IPS-NIHi7 (cell line): ENCODE measurements at regions not wholly inside any gene's neighbourhood (a gene's known extent, or its start where the extent isn't known, plus 50 kb on each side); places are given as distances from the start of the nearest gene placed in this dataset.
"Not testable (repeated sequence)": the region's sequence is repeated elsewhere in the genome, so short reads cannot be mapped to it uniquely, and the experiment has no call there.

Experiments
- DNase-seq: peaks from one replicate; pipeline ENCODE4 v3.0.0; 2012; ENCODE audit warnings: mixed read lengths; ENCODE audit errors: extremely low spot score

DNA sequence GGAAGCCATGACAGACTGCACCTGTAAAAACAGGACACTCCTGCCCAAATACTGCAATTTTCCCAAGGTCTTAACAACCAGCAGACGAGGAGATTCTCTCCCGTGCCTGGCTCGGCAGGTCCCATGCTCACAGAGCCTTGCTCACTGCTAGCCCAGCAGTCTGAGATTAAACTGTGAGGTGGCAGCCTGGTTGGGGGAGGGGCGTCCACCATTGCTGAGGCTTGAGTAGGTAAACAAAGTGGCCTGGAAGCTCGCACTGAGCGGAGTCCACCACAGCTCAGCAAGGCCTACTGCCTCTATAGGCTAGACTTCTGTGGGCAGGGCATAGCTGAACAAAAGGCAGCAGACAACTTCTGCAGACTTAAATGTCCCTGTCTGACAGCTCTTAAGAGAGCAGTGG, 80.3 kb downstream of the ANXA5 start:
- DNase-seq = not testable (repeated sequence)

DNA sequence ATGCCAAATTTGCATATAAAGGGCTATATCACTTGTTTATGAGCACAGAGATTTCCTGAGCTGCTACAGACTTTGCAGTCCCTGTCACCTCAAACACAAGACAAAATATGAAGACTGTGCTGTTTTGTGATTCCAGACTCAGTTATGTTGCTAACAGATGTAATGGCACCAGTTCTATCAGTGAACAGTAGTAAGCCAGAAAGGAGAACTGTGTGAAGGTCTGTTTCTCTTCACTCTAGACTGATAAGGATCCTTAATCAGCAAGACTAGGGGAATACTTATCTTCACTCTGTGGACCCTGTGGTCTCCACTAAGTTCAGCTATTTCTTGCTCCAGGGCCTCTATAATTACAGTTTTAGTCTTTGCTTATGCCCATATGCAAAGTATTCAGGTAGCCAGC, 82.7 kb downstream of the ANXA5 start:
- no peak for DNase-seq

- no peak for DNase-seq
These were observed 97.7 kb downstream of the ANXA5 start for GRCh38 chr4:121599049-121599448.

- no peak for DNase-seq
These were observed 99.3 kb downstream of the ANXA5 start for GRCh38 chr4:121597346-121597934.

- DNase-seq = no peak
These were observed 101.8 kb downstream of the ANXA5 start for GRCh38 chr4:121594796-121595526.

GRCh38 chr4:121593760-121594159, 103.0 kb downstream of the ANXA5 start:
- DNase-seq = no peak

- DNase-seq = not testable (repeated sequence)
These were observed 104.5 kb downstream of the ANXA5 start for GRCh38 chr4:121592257-121592656.

DNA sequence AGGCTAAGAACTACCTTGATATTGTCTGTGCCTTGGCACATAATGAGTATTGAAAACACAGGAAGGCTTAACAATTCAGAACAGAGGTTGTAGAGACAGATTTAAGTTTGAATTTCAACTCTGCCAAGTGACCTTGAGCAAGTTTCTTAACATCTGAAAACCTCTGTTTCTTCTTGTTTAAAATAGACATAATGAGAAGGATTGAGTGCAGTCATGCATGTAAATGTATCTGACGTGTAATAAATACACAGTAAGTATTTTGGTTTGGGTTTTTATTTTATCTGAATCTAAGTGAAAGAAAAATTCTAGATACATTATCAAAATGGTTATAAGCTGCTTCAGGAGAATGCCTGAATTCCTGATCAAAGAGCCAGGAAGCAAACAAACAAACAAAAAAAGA, 111.9 kb downstream of the ANXA5 start:
- no peak for DNase-seq

DNA sequence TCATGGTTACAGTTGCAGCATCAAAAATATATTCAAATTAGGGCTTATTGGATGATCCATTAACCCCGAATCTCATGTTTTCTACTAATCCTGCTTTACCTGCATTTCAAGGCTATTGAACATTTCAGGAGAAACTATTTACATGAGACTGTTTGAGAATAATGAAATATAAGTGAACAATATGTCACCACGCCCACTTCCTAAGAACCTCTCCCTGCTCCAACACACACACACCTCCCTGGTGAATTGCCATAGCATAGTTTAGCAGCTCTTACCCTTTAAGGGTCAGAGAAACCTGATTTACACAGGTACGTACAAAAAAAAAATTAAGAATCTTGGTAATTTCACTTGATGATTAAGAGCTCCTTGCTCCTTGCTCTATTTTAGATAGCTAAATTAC, 113.4 kb downstream of the ANXA5 start:
- DNase-seq = no peak

DNA sequence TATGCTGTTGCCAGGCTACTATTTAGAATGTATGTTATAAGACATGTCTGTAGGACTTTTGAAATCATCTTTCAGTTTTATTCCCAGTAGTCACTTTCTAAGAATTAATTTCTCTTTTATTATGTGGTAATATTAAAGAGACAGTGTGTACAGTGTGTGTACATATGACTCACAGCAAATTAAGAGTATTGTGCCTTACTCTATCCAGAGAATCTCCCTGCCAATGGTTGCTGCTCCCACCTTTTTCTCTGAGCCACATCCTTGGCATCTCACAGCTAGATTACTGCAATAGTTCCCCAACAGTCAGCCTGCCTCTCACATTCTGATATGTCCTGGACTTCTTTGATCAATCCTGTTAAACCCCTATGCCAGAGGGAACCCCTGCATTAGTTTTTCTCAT, 114.5 kb downstream of the ANXA5 start:
- DNase-seq = no peak

DNA sequence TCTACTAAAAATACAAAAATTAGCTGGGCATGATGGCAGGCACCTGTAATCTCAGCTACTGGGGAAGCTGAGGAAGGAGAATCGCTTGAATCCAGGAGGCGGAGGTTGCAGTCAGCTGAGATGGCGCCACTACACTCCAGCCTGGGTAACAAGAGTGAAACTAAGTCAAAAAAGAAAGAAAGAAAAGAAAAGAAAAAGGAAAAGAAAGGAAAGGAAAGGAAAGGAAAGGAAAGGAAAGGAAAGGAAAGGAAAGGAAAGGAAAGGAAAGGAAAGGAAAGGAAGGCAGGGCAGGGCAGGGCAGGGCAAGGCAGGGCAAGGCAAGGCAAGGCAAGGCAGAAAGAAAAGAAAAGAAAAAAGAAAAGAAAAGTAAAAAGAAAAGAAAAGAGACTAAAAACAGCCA, 121.4 kb downstream of the ANXA5 start:
- not testable (repeated sequence) for DNase-seq

DNA sequence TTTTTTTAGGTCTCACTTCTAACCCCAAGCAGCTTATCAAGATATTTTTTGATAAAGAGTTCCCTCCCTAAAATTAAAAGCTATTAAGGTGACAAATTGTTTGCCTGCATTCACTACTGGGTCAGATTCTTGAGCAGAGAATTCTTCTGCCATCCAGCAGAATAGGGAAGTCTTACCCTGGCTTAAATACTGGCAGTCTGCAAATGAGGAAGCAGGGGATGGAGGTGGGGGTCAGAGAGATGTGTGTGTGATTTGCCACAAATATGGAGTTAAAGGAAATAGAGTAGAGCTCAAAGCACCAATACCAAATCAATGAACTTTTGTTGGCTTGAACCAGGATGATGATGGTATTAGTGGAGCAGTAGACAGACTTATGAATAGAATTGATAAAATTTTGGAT, 122.2 kb downstream of the ANXA5 start:
- no peak for DNase-seq

DNA sequence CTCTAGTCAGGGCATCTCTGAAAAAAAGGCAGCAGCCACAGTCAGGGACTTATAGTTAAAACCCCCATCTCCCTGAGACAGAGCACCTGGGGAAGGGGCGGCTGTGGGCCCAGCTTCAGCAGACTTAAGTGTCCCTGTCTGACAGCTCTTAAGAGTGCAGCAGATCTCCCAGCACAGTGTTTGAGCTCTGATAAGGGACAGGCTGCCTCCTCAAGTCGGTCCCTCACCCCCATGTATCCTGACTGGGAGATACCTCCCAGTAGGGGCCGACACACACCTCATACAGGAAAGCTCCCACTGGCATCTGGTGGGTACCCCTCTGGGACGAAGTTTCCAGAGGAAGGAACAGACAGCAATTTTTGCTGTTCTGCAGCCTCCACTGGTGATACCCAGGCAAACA, 129.0 kb downstream of the ANXA5 start:
- DNase-seq = no peak

- no peak for DNase-seq
These were observed 131.9 kb downstream of the ANXA5 start for GRCh38 chr4:121564840-121565375.

GRCh38 chr4:121562811-121563210, 134.0 kb downstream of the ANXA5 start:
- no peak for DNase-seq

- DNase-seq = no peak
These were observed 141.3 kb downstream of the ANXA5 start for GRCh38 chr4:121555315-121556107.

DNA sequence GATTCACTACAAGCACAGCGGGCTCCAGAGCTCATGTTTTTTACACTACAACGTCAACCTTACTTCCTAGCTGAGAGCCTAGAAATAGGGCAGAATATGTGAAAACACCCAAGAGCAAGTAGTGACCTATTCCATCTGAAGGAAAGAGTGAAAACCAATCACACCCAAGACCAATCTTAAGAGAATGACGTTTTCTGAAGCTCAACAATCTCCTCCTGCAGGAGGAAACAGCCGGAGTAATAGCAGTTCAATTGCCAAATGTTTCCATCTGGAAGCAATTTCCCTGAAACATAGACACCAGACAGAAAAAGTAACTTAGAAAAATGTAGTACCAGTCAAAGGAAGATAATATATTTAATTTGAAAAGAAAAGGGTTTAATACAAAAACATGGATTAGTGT, 142.4 kb downstream of the ANXA5 start:
- DNase-seq = no peak

- no peak for DNase-seq
These were observed 144.9 kb downstream of the ANXA5 start for GRCh38 chr4:121551881-121552280.

GRCh38 chr4:121551271-121551670, 145.5 kb downstream of the ANXA5 start:
- DNase-seq = no peak

- DNase-seq = no peak
These were observed 155.1 kb downstream of the ANXA5 start for GRCh38 chr4:121541696-121542095.

GRCh38 chr4:121535351-121535750, 154.5 kb upstream of the QRFPR start:
- no peak for DNase-seq

DNA sequence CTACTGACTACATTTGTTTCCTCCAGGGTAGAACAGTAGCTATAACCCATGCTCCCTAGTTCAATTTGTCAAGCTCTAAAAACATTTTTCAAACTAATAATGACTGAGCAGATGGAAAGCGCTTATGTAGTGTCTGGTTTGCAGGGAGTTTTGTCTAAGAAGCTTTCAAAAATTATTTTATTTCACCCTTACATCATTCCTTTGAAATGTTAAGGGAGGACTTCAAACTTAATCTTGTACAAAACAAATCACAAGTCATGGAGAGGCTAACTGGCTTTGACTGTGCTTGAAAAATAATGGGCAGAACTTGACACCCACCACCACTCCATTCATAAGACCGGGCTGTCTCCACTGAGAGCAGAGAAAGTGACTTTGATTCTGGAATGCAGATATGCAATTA, 153.4 kb upstream of the QRFPR start:
- no peak for DNase-seq

DNA sequence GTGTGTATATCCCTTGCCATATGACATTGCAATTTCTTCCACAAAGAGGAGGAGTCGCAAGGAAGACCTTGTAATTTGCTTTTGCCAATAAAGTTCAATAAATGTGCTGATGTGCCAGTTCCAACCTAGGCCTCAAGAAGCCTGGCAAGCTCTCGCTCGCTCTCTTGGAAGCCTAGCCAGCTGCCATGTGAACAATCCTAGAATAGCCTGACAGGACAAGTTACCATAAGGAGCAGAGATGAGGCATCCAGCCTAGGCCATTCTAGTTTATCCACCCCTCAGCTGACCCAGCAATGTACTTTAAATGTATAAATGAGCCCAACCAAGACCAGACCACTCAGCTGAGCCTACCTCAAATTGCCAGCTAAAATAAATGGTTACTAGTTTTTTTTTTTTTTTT, 145.7 kb upstream of the QRFPR start:
- DNase-seq = no peak
